Activated CD4-positive, alpha-beta T cell treated with anti-CD3 and anti-CD28 coated beads, Interleukin-2, amount 10 ng/mL, durations not matched to agents 7 days and 5 days (primary cell): ENCODE measurements at regions not wholly inside any gene's neighbourhood (a gene's known extent, or its start where the extent isn't known, plus 50 kb on each side); places are given as distances from the start of the nearest gene placed in this dataset.

Experiments
- CTCF ChIA-PET: fragments of 350-600 bp; sonication (Branson Sonifier 250); formaldehyde crosslinking; loops from one replicate; lab custom pipeline; 2021; ENCODE audit warnings: antibody characterized with exemption; lab: Charles Lee
- POLR2A ChIA-PET: fragments of 350-600 bp; sonication (Branson Sonifier 250); formaldehyde crosslinking; loops from one replicate; lab custom pipeline; 2021; ENCODE audit warnings: antibody characterized with exemption; lab: Charles Lee
- DNase-seq: peaks from one replicate; pipeline ENCODE4 v3.0.0-alpha.2; 2020
- H3K27ac Mint-ChIP-seq: one replicate; pipeline ENCODE4 v1.8.0; 2021; ENCODE audit warnings: mild to moderate bottlenecking, moderate library complexity, mixed read lengths
- H3K27me3 Mint-ChIP-seq: one replicate; pipeline ENCODE4 v1.8.0; 2021; ENCODE audit warnings: mixed read lengths
- H3K36me3 Mint-ChIP-seq: one replicate; pipeline ENCODE4 v1.8.0; 2021; ENCODE audit warnings: low read depth, mixed read lengths
- H3K4me1 Mint-ChIP-seq: one replicate; pipeline ENCODE4 v1.8.0; 2021; ENCODE audit warnings: mixed read lengths
- H3K4me3 Mint-ChIP-seq: one replicate; pipeline ENCODE4 v1.8.0; 2021; ENCODE audit warnings: mild to moderate bottlenecking, moderate library complexity, mixed read lengths
- H3K9me3 Mint-ChIP-seq: one replicate; pipeline ENCODE4 v1.8.0; 2021; ENCODE audit warnings: mixed read lengths

DNA sequence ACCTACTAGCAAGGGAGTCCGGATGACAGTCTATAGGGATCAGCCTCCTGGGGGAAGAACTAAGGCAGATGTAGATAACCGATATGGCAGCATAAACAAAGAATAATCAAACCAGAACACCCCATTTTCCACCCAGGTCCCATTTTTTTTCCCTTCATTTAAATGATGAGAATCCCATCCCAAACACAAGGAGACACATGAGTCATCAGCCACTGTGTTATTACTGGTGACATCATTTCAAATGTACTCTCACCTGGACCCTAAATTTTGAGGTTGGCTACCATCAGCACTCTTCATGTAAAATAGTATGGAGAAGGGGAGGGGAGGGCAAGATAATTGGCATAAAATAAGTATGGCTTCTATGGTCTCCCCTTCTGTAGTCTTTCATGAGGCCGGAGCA is 108.9 kb upstream of the GUCA2B start:
- ChIA-PET POLR2A (no interaction called here), CTCF (interaction anchor here (1.0 kb wide), 1 partner anchor 12 kb away, joined by 3 read pairs; no protein-coding TSS in a partner anchor)
- no peak overlapping the region for H3K27ac Mint-ChIP-seq
- no peaks in the 10 kb centered on the region for H3K4me1 Mint-ChIP-seq
- H3K27me3 Mint-ChIP-seq, result peaks cover 14% of the 10 kb centered on the region
- no peak overlapping the region for H3K4me3 Mint-ChIP-seq
- DNase-seq, result no peak
- H3K9me3 Mint-ChIP-seq, result no peaks in the 10 kb centered on the region
- no peaks in the 10 kb centered on the region for H3K36me3 Mint-ChIP-seq

DNA sequence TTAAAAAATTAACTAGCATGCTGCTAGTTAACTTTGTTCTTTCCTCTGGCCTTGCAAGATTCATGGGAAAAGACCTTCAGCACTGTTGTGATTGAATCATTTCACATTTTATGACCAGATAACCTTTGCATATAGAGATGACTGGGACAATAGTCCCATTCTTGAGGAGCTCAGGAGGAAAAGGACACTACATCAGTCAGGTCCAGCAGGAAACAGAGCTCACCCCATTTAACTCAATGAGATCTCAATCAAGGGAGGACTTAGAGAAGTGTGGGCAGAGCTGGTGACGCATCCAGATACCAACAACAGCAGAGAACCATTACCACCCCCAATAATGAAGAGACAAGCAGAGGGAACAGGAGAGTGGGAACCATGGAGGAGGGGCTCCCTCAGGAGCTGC is 109.4 kb upstream of the GUCA2B start:
- POLR2A ChIA-PET, result no interaction called here
- no peaks in the 10 kb centered on the region for H3K36me3 Mint-ChIP-seq
- CTCF ChIA-PET, result no interaction called here
- H3K27me3 Mint-ChIP-seq, result peaks cover 9% of the 10 kb centered on the region
- no peak for DNase-seq
- H3K4me3 Mint-ChIP-seq, result no peak overlapping the region
- H3K4me1 Mint-ChIP-seq, result no peaks in the 10 kb centered on the region
- no peaks in the 10 kb centered on the region for H3K9me3 Mint-ChIP-seq
- no peak overlapping the region for H3K27ac Mint-ChIP-seq

DNA sequence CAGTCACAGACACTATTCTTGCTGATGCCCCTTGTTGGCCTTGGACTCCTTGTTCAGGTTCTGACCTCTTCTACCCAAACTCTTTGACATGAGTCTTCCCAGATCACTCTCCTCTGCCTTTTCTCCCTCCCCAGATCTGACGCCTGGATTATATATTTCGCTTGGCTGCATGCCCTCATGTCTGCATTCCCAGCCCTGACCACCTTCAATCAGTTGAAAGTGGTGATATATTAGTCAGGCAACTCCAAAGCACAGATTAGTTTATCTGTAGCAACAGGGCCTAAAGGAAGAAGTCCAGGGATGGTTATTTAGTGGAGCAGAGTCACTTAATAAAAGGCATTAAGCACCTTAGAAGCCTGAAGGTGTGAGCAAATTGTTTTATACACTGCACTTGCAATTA is 110.0 kb upstream of the GUCA2B start:
- H3K27me3 Mint-ChIP-seq, result peaks cover 5% of the 10 kb centered on the region
- DNase-seq, result no peak
- POLR2A ChIA-PET, result no interaction called here
- H3K9me3 Mint-ChIP-seq, result no peaks in the 10 kb centered on the region
- H3K4me3 Mint-ChIP-seq, result no peak overlapping the region
- CTCF ChIA-PET, result no interaction called here
- H3K27ac Mint-ChIP-seq, result no peak overlapping the region
- no peaks in the 10 kb centered on the region for H3K4me1 Mint-ChIP-seq
- H3K36me3 Mint-ChIP-seq, result no peaks in the 10 kb centered on the region

DNA sequence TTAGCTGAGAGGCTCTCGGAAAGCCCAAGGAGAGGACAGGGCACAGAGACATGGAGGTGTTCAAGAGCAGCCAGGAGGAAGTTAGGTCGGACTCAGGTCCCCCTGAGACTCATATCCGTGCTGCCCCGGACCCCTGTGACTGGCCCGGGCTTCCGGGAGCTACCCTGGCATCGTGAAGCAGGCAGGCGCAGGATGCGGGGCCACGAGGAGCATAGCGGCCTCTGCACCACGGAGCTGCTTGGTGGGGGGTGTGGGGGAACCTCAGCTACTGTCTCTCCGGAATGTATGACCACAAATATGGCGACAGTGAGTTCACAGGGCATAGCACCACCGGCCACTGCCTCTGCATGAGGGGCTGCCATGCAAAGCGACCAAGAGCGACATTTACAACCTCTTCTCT is 112.2 kb upstream of the GUCA2B start:
- no peaks in the 10 kb centered on the region for H3K9me3 Mint-ChIP-seq
- H3K27me3 Mint-ChIP-seq, result peaks cover 9% of the 10 kb centered on the region
- H3K36me3 Mint-ChIP-seq, result no peaks in the 10 kb centered on the region
- H3K4me1 Mint-ChIP-seq, result peaks cover 6% of the 10 kb centered on the region
- DNase-seq, result no peak
- POLR2A ChIA-PET, result no interaction called here
- no peak overlapping the region for H3K27ac Mint-ChIP-seq
- no peak overlapping the region for H3K4me3 Mint-ChIP-seq
- CTCF ChIA-PET, result no interaction called here

DNA sequence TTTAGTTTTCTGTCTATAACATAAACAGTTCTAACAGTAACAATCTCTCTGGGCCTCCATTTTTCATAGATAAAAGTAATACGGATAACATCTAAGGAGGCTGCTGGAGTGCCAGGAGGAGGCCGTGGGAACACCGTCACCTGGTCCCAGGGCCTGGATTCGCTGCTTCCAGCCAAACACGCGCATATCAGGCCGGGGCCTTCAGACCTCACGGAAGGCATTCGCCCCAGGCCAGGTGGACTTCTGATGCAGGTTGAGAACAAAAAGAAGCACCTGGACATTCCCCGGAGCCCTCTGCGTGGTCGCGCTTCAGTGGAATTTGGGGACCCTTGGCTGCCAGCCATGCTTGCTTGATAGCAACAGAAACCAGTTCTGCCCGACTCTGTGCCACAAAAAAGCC is 113.1 kb upstream of the GUCA2B start:
- H3K27ac Mint-ChIP-seq, result no peak overlapping the region
- CTCF ChIA-PET, result no interaction called here

DNA sequence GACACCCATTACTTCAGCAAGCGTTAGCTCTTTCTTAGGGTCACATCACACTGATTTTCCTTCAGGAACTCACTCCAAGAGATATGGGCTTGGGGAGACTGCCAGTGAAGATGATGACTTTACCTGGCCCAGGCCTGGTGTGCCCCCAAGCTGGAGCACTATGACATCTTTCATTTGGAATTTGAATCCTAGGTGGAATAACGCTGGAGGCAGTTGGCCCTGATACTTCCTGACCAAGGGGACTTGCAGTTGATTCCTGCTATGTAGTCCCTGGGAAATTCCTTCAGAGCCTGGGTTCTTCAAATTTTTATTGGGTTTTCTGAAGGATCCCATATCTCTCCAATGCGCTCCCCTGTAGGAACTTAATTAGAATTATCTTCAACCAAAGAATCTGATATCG is 114.9 kb upstream of the GUCA2B start:
- Mint-ChIP-seq H3K36me3 (no peaks in the 10 kb centered on the region), H3K9me3 (no peaks in the 10 kb centered on the region), H3K4me3 (no peak overlapping the region), H3K27ac (no peak overlapping the region), H3K27me3 (peaks cover 14% of the 10 kb centered on the region), H3K4me1 (peaks cover 23% of the 10 kb centered on the region)
- ChIA-PET CTCF (interaction anchor here (0.6 kb wide), 1 partner anchor 69 kb away, joined by 3 read pairs; no protein-coding TSS in a partner anchor), POLR2A (no interaction called here)
- DNase-seq, result no peak

More for the DNA sequence above, 113.1 kb upstream of the GUCA2B start:
- no peak for DNase-seq
- Mint-ChIP-seq H3K27me3 (peaks cover 9% of the 10 kb centered on the region), H3K4me3 (no peak overlapping the region), H3K9me3 (no peaks in the 10 kb centered on the region), H3K4me1 (peaks cover 7% of the 10 kb centered on the region), H3K36me3 (no peaks in the 10 kb centered on the region)
- POLR2A ChIA-PET, result no interaction called here

DNA sequence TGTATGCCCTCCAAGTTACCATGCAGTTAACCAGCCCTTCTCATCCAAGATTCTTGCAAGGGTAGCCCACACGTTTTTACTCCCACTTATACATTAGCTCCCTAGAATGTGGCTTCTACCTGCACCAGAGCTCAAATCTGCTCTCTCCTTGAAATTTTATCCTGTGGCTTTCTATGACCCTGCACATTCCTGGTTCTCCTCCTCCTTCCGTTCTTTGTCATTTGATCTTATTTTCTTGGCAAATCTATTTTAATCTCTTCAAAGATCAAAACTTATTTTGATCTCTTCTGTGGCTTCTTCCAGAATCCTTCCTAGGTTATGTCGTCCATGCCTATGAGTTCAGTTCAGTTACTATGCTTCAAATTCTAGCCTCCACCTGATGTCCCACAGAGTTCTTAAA is 115.6 kb upstream of the GUCA2B start:
- CTCF ChIA-PET, result interaction anchor here (0.6 kb wide), 1 partner anchor 70 kb away, joined by 3 read pairs; no protein-coding TSS in a partner anchor
- Mint-ChIP-seq H3K27me3 (peaks cover 12% of the 10 kb centered on the region), H3K4me3 (no peak overlapping the region), H3K27ac (no peak overlapping the region), H3K36me3 (no peaks in the 10 kb centered on the region), H3K9me3 (no peaks in the 10 kb centered on the region), H3K4me1 (peaks cover 30% of the 10 kb centered on the region)
- no peak for DNase-seq
- POLR2A ChIA-PET, result no interaction called here

DNA sequence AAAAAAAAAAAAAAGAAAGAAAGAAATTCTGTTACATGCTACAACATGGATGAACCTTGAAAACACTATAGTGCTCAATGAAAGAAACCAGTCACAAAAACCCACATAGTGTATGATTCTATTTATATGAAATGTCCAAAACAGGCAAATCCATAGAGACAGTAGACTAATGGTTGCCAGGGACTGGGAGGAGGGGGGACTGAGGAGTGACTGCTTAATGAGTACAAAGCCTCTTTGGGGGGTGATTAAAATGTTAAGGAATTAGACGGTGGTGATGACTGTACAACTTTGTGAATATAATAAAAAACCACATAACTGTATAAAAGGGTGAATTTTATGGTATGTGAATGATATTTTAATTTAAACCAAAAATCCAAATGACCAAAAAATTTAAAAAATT is 116.0 kb upstream of the GUCA2B start:
- peaks cover 34% of the 10 kb centered on the region for H3K4me1 Mint-ChIP-seq
- no peaks in the 10 kb centered on the region for H3K9me3 Mint-ChIP-seq
- H3K27me3 Mint-ChIP-seq, result peaks cover 12% of the 10 kb centered on the region
- CTCF ChIA-PET, result no interaction called here
- POLR2A ChIA-PET, result no interaction called here
- H3K4me3 Mint-ChIP-seq, result no peak overlapping the region
- no peak overlapping the region for H3K27ac Mint-ChIP-seq
- no peaks in the 10 kb centered on the region for H3K36me3 Mint-ChIP-seq
- no peak for DNase-seq

DNA sequence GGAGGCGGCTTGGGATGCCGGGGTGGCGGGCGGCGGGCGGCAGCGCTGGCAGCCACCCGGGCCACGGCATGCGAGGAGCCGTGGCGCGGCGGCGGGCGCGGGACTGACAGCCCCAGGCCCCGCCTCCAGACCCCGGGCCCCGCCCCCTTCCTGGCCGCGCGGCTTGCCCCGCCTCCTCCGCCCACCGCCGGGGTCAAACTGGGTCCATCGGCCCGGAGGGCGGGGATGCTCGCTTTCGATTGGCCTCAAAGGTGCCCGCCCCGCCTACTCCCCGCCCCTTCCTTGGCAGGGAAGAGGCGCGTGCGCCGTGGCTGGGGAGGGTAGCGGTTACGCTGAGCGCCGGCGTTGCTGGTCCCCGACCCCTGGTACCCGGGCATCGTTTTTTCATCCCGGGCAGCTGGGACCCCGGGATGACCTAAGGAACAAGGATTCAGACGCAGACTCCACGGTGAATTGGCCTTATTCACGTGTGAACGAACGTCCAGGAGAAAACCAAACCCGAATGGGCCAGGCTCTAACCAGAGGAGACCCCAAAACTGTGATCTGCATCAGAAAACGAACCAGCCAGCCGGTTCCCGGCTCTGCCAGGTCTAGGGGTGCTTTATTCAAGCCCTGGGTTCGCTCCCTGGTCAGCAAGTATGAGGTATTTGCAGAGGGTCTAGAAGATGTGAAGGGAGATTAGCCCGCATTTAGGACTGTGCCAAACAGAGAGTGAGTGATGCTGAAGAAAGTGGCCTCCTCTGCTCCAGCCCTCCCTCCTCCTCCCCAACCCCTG is 117.2 kb upstream of the GUCA2B start:
- Mint-ChIP-seq H3K4me1 (peaks cover 44% of the 10 kb centered on the region), H3K27ac (peak overlapping the region; percentile 72), H3K27me3 (peaks cover 12% of the 10 kb centered on the region), H3K9me3 (peaks cover 4% of the 10 kb centered on the region), H3K36me3 (no peaks in the 10 kb centered on the region), H3K4me3 (peak overlapping the region; percentile 80)
- DNase-seq, result peak; percentile 98
- CTCF ChIA-PET, result interaction anchor here (0.8 kb wide), 1 partner anchor 146 kb away, joined by 3 read pairs; no protein-coding TSS in a partner anchor
- POLR2A ChIA-PET, result interaction anchor here (0.6 kb wide), 1 partner anchor 116 kb away, joined by 3 read pairs; no protein-coding TSS in a partner anchor

DNA sequence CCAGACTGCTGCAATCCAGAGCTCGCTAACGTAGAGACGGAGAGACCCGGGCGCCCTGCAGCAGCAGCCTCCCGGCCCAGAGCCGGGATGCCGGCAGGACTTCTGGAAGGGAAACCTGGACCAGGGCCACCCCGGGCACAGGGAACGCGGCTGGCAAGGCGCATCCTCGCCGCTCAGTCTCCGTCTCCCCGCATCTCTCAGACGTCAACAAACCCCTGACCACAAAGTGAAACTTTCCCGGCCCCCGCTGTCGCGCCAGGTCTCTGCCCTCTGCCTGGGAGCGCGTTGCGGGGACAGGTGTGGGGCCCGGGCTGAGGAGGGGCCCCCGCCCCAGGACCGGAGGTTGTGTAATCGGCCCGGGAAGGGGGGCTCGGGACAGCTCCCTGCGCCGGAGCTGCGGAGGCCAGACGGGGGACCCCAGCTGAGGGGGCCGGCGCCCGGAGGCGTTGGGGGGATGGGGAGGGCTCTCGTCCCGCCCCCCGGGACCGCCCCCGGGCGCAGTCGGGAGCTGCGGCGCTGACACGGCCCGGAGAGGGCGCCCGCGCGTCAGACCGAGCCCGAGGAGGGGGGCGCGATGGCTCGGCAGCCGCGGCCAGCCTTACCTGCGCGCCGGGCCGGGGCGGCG is 116.6 kb upstream of the HIVEP3 start:
- DNase-seq, result peak; percentile 51
- ChIA-PET CTCF (interaction anchor here (0.6 to 0.9 kb wide), 4 partner anchors 21 to 224 kb away, joined by 3 read pairs; partner anchors contain the start of gene HIVEP3), POLR2A (interaction anchor here (0.6 kb wide), 1 partner anchor 115 kb away, joined by 3 read pairs; no protein-coding TSS in a partner anchor)
- peaks cover 51% of the 10 kb centered on the region for H3K4me1 Mint-ChIP-seq
- peak overlapping the region; percentile 82 for H3K4me3 Mint-ChIP-seq
- H3K27me3 Mint-ChIP-seq, result peaks cover 12% of the 10 kb centered on the region
- H3K27ac Mint-ChIP-seq, result peak overlapping the region; percentile 80
- H3K9me3 Mint-ChIP-seq, result peaks cover 6% of the 10 kb centered on the region
- peaks cover under 1% of the 10 kb centered on the region for H3K36me3 Mint-ChIP-seq

DNA sequence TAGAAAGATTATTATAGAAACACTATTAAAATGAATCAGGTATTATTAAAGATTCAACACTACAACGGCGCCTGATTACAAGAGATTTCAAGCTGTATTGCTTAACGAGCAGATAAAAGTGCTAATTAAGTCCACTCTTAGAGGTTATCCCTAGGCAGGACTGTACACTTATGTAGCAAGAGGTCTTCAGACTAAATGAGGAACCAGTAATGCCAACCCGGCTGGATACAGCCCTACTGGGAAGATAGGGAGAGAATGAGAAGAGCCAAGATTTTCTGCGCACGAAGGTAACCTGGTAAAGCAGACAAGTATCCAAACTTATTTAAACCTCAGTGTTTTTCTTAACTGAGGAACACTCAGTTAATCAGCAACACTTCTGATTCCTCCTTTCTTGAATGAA is 115.7 kb upstream of the HIVEP3 start:
- Mint-ChIP-seq H3K36me3 (peaks cover 3% of the 10 kb centered on the region), H3K27me3 (peaks cover 12% of the 10 kb centered on the region), H3K4me3 (peak overlapping the region; percentile 82), H3K9me3 (peaks cover 9% of the 10 kb centered on the region), H3K4me1 (peaks cover 54% of the 10 kb centered on the region), H3K27ac (peak overlapping the region; percentile 51)
- ChIA-PET POLR2A (no interaction called here), CTCF (interaction anchor here (0.9 kb wide), 1 partner anchor 20 kb away, joined by 3 read pairs; no protein-coding TSS in a partner anchor)
- no peak for DNase-seq

DNA sequence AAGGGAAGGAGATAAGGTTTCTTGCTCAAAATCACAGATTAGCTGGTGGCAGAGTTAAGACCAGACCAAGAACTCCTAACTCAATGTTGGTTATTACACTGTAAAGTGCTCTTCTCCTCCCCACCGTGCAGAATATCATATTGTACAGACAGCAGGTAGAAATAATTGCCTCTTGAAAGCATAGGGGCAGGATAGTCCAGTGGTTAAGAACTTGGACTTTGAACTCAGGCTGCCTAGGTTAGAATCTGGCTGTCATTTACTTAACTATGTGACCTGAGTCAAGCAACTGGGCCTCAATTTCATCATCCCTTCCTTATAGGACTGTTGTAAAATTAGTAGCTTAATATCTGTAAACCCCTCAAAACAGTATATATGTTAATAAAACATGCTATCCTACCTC is 114.9 kb upstream of the HIVEP3 start:
- H3K36me3 Mint-ChIP-seq, result peaks cover 3% of the 10 kb centered on the region
- no peak overlapping the region for H3K4me3 Mint-ChIP-seq
- POLR2A ChIA-PET, result no interaction called here
- DNase-seq, result no peak
- CTCF ChIA-PET, result no interaction called here
- H3K9me3 Mint-ChIP-seq, result peaks cover 12% of the 10 kb centered on the region
- H3K27me3 Mint-ChIP-seq, result peaks cover 12% of the 10 kb centered on the region
- H3K4me1 Mint-ChIP-seq, result peaks cover 54% of the 10 kb centered on the region
- H3K27ac Mint-ChIP-seq, result no peak overlapping the region

DNA sequence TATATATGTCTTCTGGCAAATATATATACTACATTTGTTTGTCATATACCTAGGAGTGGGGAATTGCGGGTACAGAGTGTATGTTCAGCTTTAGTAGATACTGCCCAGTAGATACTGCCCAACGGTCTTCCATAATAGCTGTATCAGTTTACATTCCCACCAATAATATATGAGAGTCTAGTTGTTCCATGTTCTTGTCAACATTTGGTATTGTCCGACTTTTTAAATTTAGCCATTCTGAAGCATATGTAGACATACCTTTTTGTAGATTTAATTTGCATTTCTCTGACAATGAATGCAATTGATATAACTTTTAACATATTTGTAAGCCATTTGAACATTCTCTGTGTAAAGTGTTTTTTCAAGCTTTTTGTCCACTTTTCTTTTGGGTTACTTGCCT is 99.0 kb upstream of the HIVEP3 start:
- no peak overlapping the region for H3K27ac Mint-ChIP-seq
- H3K4me3 Mint-ChIP-seq, result no peak overlapping the region
- H3K4me1 Mint-ChIP-seq, result peaks cover 25% of the 10 kb centered on the region
- peaks cover 17% of the 10 kb centered on the region for H3K36me3 Mint-ChIP-seq
- H3K27me3 Mint-ChIP-seq, result no peaks in the 10 kb centered on the region
- ChIA-PET CTCF (interaction anchor here (1.5 kb wide), 1 partner anchor 11 kb away, joined by 4 read pairs; no protein-coding TSS in a partner anchor), POLR2A (no interaction called here)
- H3K9me3 Mint-ChIP-seq, result peaks cover 10% of the 10 kb centered on the region
- DNase-seq, result no peak
